IMR-90 (cell line): ENCODE measurements at regions not wholly inside any gene's neighbourhood (a gene's known extent, or its start where the extent isn't known, plus 50 kb on each side); places are given as distances from the start of the nearest gene placed in this dataset.
"Not testable (repeated sequence)": the region's sequence is repeated elsewhere in the genome, so short reads cannot be mapped to it uniquely, and the experiment has no call there.

Experiments
- BHLHE40 ChIP-seq: fragments of 150-350 bp; IDR thresholded peaks from 2 replicates; pipeline ENCODE4 v1.6.1; 2016; ENCODE audit warnings: mild to moderate bottlenecking, low read depth, low read length
- CEBPB ChIP-seq: IDR thresholded peaks from 2 replicates; pipeline ENCODE4 v1.6.1; 2012; ENCODE audit warnings: low read depth, low read length, improper control_type of control experiment
- FOS ChIP-seq: fragments of 150-350 bp; IDR thresholded peaks from 2 replicates; pipeline ENCODE4 v1.6.1; 2016; ENCODE audit warnings: low read depth, low read length
- MXI1 ChIP-seq: IDR thresholded peaks from 2 replicates; pipeline ENCODE4 v1.6.1; 2012; ENCODE audit warnings: low read depth, mild to moderate bottlenecking, low read length, moderate library complexity, borderline replicate concordance
- POLR2A ChIP-seq: IDR thresholded peaks from 2 replicates; pipeline ENCODE4 v1.6.1; 2012; ENCODE audit warnings: mild to moderate bottlenecking, low read depth, low read length
- RCOR1 ChIP-seq: IDR thresholded peaks from 2 replicates; pipeline ENCODE4 v1.6.1; 2012; ENCODE audit warnings: mild to moderate bottlenecking, low read length, improper control_type of control experiment; ENCODE audit not compliant: insufficient replicate concordance
- RFX5 ChIP-seq: IDR thresholded peaks from 2 replicates; pipeline ENCODE4 v1.8.0; 2012; ENCODE audit warnings: low read depth, mild to moderate bottlenecking, low read length, moderate library complexity
- SMC3 ChIP-seq: fragments of 150-350 bp; IDR thresholded peaks from 2 replicates; pipeline ENCODE4 v1.6.1; 2016; ENCODE audit warnings: low read depth, mild to moderate bottlenecking, antibody characterized with exemption, low read length, moderate library complexity
- TF ChIP-seq, protein P1 (sequence below): conservative IDR thresholded peaks from 2 replicates; pipeline ENCODE4 v1.5.1; 2012; ENCODE audit warnings: mild to moderate bottlenecking, low read depth, low read length, improper control_type of control experiment
- TF ChIP-seq, protein P2 (sequence below): fragments of 150-350 bp; IDR thresholded peaks from 2 replicates; pipeline ENCODE4 v1.6.1; 2016; ENCODE audit warnings: low read depth, mild to moderate bottlenecking, low read length, moderate library complexity, borderline replicate concordance

DNA sequence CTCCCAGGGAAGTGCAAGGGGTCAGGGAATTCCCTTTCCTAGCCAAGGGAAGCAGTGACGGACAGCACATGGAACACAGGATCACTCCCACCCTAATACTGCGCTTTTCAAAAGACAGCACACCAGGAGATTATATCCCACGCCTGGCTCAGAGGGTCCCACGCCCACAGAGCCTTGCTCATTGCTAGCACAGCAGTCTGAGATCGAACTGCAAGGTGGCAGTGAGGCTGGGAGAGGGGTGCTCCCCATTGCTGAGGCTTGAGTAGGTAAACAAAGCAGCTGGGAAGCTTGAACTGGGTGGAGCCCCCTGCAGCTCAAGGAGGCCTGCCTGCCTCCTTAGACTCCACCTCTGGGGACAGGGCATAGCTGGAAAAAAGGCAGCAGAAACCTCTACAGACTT, 149.2 kb downstream of the MACC1 start:
- not testable (repeated sequence) for TF ChIP-seq RFX5, POLR2A, RCOR1, MXI1, SMC3, BHLHE40, FOS, CEBPB
- TF ChIP-seq, protein P1, sequence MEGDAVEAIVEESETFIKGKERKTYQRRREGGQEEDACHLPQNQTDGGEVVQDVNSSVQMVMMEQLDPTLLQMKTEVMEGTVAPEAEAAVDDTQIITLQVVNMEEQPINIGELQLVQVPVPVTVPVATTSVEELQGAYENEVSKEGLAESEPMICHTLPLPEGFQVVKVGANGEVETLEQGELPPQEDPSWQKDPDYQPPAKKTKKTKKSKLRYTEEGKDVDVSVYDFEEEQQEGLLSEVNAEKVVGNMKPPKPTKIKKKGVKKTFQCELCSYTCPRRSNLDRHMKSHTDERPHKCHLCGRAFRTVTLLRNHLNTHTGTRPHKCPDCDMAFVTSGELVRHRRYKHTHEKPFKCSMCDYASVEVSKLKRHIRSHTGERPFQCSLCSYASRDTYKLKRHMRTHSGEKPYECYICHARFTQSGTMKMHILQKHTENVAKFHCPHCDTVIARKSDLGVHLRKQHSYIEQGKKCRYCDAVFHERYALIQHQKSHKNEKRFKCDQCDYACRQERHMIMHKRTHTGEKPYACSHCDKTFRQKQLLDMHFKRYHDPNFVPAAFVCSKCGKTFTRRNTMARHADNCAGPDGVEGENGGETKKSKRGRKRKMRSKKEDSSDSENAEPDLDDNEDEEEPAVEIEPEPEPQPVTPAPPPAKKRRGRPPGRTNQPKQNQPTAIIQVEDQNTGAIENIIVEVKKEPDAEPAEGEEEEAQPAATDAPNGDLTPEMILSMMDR = not testable (repeated sequence)
- TF ChIP-seq, protein P2, sequence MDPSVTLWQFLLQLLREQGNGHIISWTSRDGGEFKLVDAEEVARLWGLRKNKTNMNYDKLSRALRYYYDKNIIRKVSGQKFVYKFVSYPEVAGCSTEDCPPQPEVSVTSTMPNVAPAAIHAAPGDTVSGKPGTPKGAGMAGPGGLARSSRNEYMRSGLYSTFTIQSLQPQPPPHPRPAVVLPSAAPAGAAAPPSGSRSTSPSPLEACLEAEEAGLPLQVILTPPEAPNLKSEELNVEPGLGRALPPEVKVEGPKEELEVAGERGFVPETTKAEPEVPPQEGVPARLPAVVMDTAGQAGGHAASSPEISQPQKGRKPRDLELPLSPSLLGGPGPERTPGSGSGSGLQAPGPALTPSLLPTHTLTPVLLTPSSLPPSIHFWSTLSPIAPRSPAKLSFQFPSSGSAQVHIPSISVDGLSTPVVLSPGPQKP = not testable (repeated sequence)
